Omental fat pad (tissue), 3 donors: ENCODE measurements at regions not wholly inside any gene's neighbourhood (a gene's known extent, or its start where the extent isn't known, plus 50 kb on each side); places are given as distances from the start of the nearest gene placed in this dataset.

Experiments used
- ATAC-seq: fragments of 150-250 bp; one replicate; pipeline ENCODE4 v1.9.1; 2016; ENCODE audit warnings: mild to moderate bottlenecking, moderate library complexity; ENCODE audit not compliant: low FRiP score
- DNase-seq: peaks from one replicate; pipeline ENCODE4 v3.0.0-alpha.2; 2019; ENCODE audit warnings: low spot score
- TF ChIP-seq, protein P1 (sequence below), 3 donors: fragments of 450-650 bp; IDR thresholded peaks; one replicate each; pipeline ENCODE4 v1.5.1; 2016 to 2017; ENCODE audit warnings: antibody characterized with exemption in 3 of 3, mild to moderate bottlenecking in 3 of 3, moderate library complexity in 2 of 3

DNA sequence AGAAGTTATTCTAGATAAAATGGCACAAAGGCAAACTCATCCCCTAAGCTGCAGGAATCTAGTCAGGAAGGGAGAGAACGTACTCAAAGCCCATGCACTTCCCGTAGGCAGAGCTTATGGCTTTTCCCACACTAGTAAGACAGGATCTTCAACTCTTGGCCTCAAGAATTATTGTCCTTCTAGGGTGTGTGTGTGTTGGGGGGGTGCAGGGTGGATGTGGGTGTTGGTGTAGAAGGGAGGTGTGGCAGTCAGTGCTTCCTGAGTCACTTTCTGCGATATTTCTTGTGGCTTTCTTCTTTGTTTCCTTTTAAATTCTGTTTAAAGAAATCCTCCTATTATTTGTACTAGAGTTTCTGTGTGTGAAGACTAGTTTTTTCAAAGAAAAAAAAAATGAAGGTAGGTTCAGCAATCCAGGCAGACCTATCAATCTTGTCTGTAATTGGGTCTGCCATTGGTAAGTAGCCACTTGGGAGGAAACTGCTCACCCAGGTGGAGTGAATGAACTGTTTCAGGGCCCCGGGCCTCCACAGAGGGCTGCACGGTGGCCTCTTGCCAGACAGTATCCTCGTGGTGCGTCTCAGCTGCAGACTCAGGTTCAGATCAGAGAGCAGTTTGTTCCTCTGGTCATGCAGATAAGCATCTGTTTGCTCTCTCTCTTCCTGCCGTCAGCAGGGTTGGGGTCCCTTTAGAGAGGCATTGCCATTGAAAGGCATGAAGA lies 131.9 kb downstream of the NPR3 start:
- DNase-seq (no peak), ATAC-seq (no peak)
- TF ChIP-seq, protein P1, sequence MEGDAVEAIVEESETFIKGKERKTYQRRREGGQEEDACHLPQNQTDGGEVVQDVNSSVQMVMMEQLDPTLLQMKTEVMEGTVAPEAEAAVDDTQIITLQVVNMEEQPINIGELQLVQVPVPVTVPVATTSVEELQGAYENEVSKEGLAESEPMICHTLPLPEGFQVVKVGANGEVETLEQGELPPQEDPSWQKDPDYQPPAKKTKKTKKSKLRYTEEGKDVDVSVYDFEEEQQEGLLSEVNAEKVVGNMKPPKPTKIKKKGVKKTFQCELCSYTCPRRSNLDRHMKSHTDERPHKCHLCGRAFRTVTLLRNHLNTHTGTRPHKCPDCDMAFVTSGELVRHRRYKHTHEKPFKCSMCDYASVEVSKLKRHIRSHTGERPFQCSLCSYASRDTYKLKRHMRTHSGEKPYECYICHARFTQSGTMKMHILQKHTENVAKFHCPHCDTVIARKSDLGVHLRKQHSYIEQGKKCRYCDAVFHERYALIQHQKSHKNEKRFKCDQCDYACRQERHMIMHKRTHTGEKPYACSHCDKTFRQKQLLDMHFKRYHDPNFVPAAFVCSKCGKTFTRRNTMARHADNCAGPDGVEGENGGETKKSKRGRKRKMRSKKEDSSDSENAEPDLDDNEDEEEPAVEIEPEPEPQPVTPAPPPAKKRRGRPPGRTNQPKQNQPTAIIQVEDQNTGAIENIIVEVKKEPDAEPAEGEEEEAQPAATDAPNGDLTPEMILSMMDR (IDR thresholded peaks at IDR 0.05), result no peak

- TF ChIP-seq, protein P1 (IDR thresholded peaks at IDR 0.05), result no peak
- no peak for ATAC-seq
- no peak for DNase-seq
These were observed 132.4 kb downstream of the NPR3 start for GRCh38 chr5:32843531-32843895.

DNA sequence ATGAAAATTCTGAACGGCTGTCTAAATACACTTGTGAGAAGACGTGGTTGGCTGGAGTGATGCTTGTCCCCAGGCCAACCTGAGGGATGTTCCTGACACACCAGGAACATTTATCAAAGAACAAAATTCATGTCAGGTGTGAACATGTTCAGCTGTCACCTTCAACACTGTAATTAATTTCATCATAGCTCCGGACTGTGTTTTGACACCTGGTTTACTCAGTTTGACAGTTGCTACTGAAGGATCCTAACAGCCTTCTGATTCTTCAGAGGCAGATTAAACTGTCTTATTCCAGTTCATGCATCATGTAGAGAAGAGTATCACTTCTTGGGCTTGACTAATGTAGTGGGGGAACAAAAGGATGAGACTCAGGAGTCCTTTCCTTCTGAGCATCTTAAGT lies 134.1 kb downstream of the NPR3 start:
- TF ChIP-seq, protein P1 (IDR thresholded peaks at IDR 0.05), result no peak
- ATAC-seq (no peak), DNase-seq (no peak)

GRCh38 chr5:32848120-32848519 lies 137.0 kb downstream of the NPR3 start:
- DNase-seq, result no peak
- ATAC-seq, result no peak
- TF ChIP-seq, protein P1 (IDR thresholded peaks at IDR 0.05), result no peak

DNA sequence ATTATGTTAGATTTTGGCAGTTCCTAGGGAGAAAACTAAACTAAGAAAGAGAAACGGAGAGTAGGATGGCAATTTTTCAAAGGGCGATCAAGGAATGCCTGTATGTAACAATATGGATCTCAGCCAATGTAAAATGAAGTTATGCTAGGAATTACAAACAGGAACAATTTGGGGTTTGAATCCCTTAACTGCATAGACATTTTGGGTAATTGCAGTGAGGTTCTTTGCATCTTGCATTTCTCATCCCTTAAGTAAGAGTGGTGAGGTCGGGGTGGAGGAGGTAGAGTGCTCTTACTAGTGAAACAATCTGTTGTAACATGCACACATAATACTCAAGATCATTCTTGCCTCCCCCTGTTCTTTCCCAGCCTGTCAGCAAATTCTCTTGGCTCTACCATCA lies 137.6 kb downstream of the NPR3 start:
- DNase-seq (no peak), ATAC-seq (no peak)
- TF ChIP-seq, protein P1 (IDR thresholded peaks at IDR 0.05), result no peak

DNA sequence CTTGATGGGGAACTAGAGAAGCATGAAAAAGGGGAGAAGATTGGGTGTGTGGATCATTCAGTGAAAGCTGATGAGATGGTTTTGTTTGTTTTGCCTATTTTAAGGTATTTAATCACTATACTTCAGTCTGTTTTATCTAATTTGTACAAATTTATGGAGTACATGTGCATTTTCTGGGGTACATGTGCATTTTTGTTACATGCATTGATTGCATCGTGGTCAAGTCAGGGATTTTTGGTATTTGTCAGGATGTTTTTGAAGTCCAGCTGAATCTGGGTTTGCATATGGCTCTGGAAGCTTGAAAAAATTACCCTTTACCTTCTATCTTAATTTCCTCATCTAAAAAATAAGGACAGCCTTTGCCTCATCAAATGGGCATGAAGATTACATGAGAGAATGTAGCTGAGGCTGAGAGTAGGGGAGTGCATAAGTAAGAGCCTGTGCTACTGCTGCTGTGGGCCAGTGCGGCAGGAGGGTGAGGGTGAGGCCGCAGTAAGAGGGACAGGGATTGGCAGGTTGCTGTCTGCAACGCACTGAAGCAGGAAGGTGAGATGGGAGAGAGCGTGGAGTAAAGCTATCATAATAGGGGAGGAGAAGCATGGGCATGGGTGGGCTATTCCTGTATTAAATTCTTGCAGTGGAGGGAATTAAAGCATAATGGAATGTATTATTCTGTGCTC lies 139.8 kb downstream of the NPR3 start:
- DNase-seq, result no peak
- ATAC-seq, result no peak
- TF ChIP-seq, protein P1 (IDR thresholded peaks at IDR 0.05), result no peak
